ENCODE measurements at regions not wholly inside any gene's neighbourhood (a gene's known extent, or its start where the extent isn't known, plus 50 kb on each side); places are given as distances from the start of the nearest gene placed in this dataset.

- in situ Hi-C loops (cut with HindIII; ENCODE audit: extremely low pct_ligation_motif_present, low pct_unique_long_range_greater_than_20kb): no loop called here
- DNase-seq (ENCODE audit: low spot score) (no peak), ATAC-seq (no peak), FAIRE-seq (no peak)
- Histone ChIP-seq H3K27ac (ENCODE audit: extremely low read length, insufficient read depth, low read length) (no peak overlapping the region), H3K27me3 (ENCODE audit: control insufficient read depth in 1 of 2, insufficient read depth in 2 of 2, low read length in 2 of 2) (no peaks in the 10 kb centered on the region), H3K4me2 (ENCODE audit: low read depth, low read length) (no peak overlapping the region), H2AFZ (ENCODE audit: low read length) (no peak overlapping the region), H3K36me3 (replicated peaks in 1 of 2; ENCODE audit: control insufficient read depth in 1 of 2, insufficient read depth in 2 of 2, low read length in 2 of 2) (no peaks in the 10 kb centered on the region), H3K4me1 (ENCODE audit: insufficient read depth, low read length) (no peaks in the 10 kb centered on the region), H3K4me3 (replicated peaks in 1 of 3; ENCODE audit: insufficient read depth in 1 of 3, low read depth in 2 of 3, low read length in 3 of 3) (no peak overlapping the region), H3K79me2 (ENCODE audit: insufficient read depth, low read length) (no peaks in the 10 kb centered on the region), H4K20me1 (ENCODE audit: insufficient read depth, low read length) (no peaks in the 10 kb centered on the region), H3K9ac (ENCODE audit: insufficient read depth, low read depth, low read length) (no peak overlapping the region), H3K9me3 (ENCODE audit: low read length) (no peaks in the 10 kb centered on the region)
- TF ChIP-seq FOSL1 (CRISPR knock-in tag; IDR thresholded peaks at IDR 0.05; ENCODE audit: borderline replicate concordance) (no peak), ZNF34 (CRISPR knock-in tag; IDR thresholded peaks at IDR 0.05; ENCODE audit: borderline replicate concordance) (no peak), ZNF24 (IDR thresholded peaks at IDR 0.05) (no peak), NCOA2 (CRISPR knock-in tag; IDR thresholded peaks at IDR 0.05) (no peak), RBAK (CRISPR knock-in tag; IDR thresholded peaks at IDR 0.05) (no peak), ZNF713 (CRISPR knock-in tag; IDR thresholded peaks at IDR 0.05) (no peak), ZNF333 (CRISPR knock-in tag; IDR thresholded peaks at IDR 0.05; ENCODE audit: borderline replicate concordance) (no peak), MXI1 (IDR thresholded peaks at IDR 0.05; ENCODE audit: borderline replicate concordance, low read depth, low read length) (no peak), SMYD3 (CRISPR knock-in tag; IDR thresholded peaks at IDR 0.05) (no peak), KDM4B (CRISPR knock-in tag; IDR thresholded peaks at IDR 0.05) (no peak), PCBP1 (IDR thresholded peaks at IDR 0.05; ENCODE audit: borderline replicate concordance, low read depth, low read length) (no peak), ARID3A (IDR thresholded peaks at IDR 0.05; ENCODE audit: low read depth, low read length) (no peak), ZNF567 (CRISPR knock-in tag; IDR thresholded peaks at IDR 0.05; ENCODE audit: borderline replicate concordance) (no peak), ZMYM4 (CRISPR knock-in tag; IDR thresholded peaks at IDR 0.05) (no peak), ZSCAN9 (CRISPR knock-in tag; IDR thresholded peaks at IDR 0.05; ENCODE audit: borderline replicate concordance) (no peak), CEBPB (IDR thresholded peaks at IDR 0.05; ENCODE audit: borderline replicate concordance, low read depth, low read length) (no peak), PPARG (CRISPR knock-in tag; conservative IDR thresholded peaks at IDR 0.05) (no peak), TEAD3 (CRISPR knock-in tag; optimal IDR thresholded peaks at IDR 0.05; ENCODE audit: borderline replicate concordance) (no peak), ZNF781 (CRISPR knock-in tag; IDR thresholded peaks at IDR 0.05; ENCODE audit: borderline replicate concordance, not compliant biosample characterization) (no peak)
- intact Hi-C loops (cut with micrococcal nuclease; ENCODE audit: unreplicated experiment): no loop called here
- ChIA-PET POLR2A (no interaction called here), CTCF (ENCODE audit: low intra/inter-chr PET ratio, low total read pairs) (no interaction called here)
- no TSS peak for BruUV-seq (replicated peaks)
These were observed 94.0 kb upstream of the ITGA4 start for GRCh38 chr2:181363164-181363563.

Data from HepG2 (cell line).